HG03095 (cell line): ENCODE measurements at regions not wholly inside any gene's neighbourhood (a gene's known extent, or its start where the extent isn't known, plus 50 kb on each side); places are given as distances from the start of the nearest gene placed in this dataset.
"Not testable (repeated sequence)": the region's sequence is repeated elsewhere in the genome, so short reads cannot be mapped to it uniquely, and the experiment has no call there.

ENCODE experiments used
- ATAC-seq: cut with Tn5 transposase; IDR thresholded peaks from one replicate; pipeline ENCODE4 v1.9.1; 2021; ENCODE audit warnings: moderate library complexity; ENCODE audit not compliant: unreplicated experiment

- no peak for ATAC-seq
Measured at GRCh38 chr3:4140921-4141320, 162.2 kb upstream of the SETMAR start.

GRCh38 chr3:4147556-4148118 is 155.5 kb upstream of the SETMAR start:
- ATAC-seq = no peak

- ATAC-seq = no peak
Measured at GRCh38 chr3:4149296-4149695, 153.9 kb upstream of the SETMAR start.

GRCh38 chr3:4150816-4151215 is 152.4 kb upstream of the SETMAR start:
- no peak for ATAC-seq

GRCh38 chr3:4151859-4152258 is 151.3 kb upstream of the SETMAR start:
- no peak for ATAC-seq

GRCh38 chr3:4153771-4154170 is 149.4 kb upstream of the SETMAR start:
- no peak for ATAC-seq

- no peak for ATAC-seq
Measured at GRCh38 chr3:4158329-4158728, 144.8 kb upstream of the SETMAR start.

GRCh38 chr3:4162096-4162495 is 141.1 kb upstream of the SETMAR start:
- ATAC-seq = no peak

- no peak for ATAC-seq
Measured at GRCh38 chr3:4163011-4163410, 140.2 kb upstream of the SETMAR start.

GRCh38 chr3:4166540-4166939 is 136.6 kb upstream of the SETMAR start:
- ATAC-seq = no peak

GRCh38 chr3:4167230-4167629 is 135.9 kb upstream of the SETMAR start:
- ATAC-seq = not testable (repeated sequence)

GRCh38 chr3:4174791-4175190 is 128.4 kb upstream of the SETMAR start:
- ATAC-seq = no peak

- ATAC-seq = no peak
Measured at GRCh38 chr3:4191971-4192370, 111.2 kb upstream of the SETMAR start.

- no peak for ATAC-seq
Measured at GRCh38 chr3:4195006-4195405, 108.2 kb upstream of the SETMAR start.

- no peak for ATAC-seq
Measured at GRCh38 chr3:4196506-4197147, 106.5 kb upstream of the SETMAR start.

- ATAC-seq = no peak
Measured at GRCh38 chr3:4197670-4198069, 105.5 kb upstream of the SETMAR start.

- ATAC-seq = no peak
Measured at GRCh38 chr3:4198491-4198890, 104.7 kb upstream of the SETMAR start.

GRCh38 chr3:4204776-4205175 is 98.4 kb upstream of the SETMAR start:
- ATAC-seq = not testable (repeated sequence)

GRCh38 chr3:4207672-4208071 is 95.5 kb upstream of the SETMAR start:
- ATAC-seq = no peak

GRCh38 chr3:4208556-4208955 is 94.6 kb upstream of the SETMAR start:
- ATAC-seq = no peak

GRCh38 chr3:4211610-4212009 is 91.6 kb upstream of the SETMAR start:
- no peak for ATAC-seq

- ATAC-seq = not testable (repeated sequence)
Measured at GRCh38 chr3:4213420-4213819, 89.7 kb upstream of the SETMAR start.

GRCh38 chr3:4216974-4217373 is 86.2 kb upstream of the SETMAR start:
- ATAC-seq = not testable (repeated sequence)
